WTC11 (cell line): ENCODE measurements at regions not wholly inside any gene's neighbourhood (a gene's known extent, or its start where the extent isn't known, plus 50 kb on each side); places are given as distances from the start of the nearest gene placed in this dataset.

Experiments
- ATAC-seq: fragments of 200-7000 bp; cut with Tn5 transposase; 2 replicates; pipeline ENCODE4 v1.10.0; 2021; ENCODE audit warnings: mild to moderate bottlenecking, moderate library complexity
- CTCF ChIA-PET: fragments of 300-600 bp; sonication (Branson Sonifier 250); formaldehyde crosslinking; loops from one replicate; lab custom pipeline; 2021; ENCODE audit warnings: antibody characterized with exemption; lab: Charles Lee
- POLR2A ChIA-PET: fragments of 350-600 bp; sonication (Branson Sonifier 250); formaldehyde crosslinking; loops from one replicate; lab custom pipeline; 2021; ENCODE audit warnings: antibody characterized with exemption; lab: Charles Lee
- DNase-seq: peaks from one replicate; pipeline ENCODE4 v3.0.0; 2021; ENCODE audit warnings: low spot score
- H3K27ac Mint-ChIP-seq: 2 replicates; pipeline ENCODE4 v1.8.0; 2021; ENCODE audit warnings: mixed read lengths
- H3K27me3 Mint-ChIP-seq: 2 replicates; pipeline ENCODE4 v1.8.0; 2021; ENCODE audit warnings: low read depth, mild to moderate bottlenecking, moderate library complexity, mixed read lengths
- H3K36me3 Mint-ChIP-seq: 2 replicates; pipeline ENCODE4 v1.8.0; 2021; ENCODE audit warnings: mixed read lengths
- H3K4me1 Mint-ChIP-seq: 2 replicates; pipeline ENCODE4 v1.8.0; 2022; ENCODE audit warnings: mixed read lengths
- H3K4me3 Mint-ChIP-seq: 2 replicates; pipeline ENCODE4 v1.8.0; 2021; ENCODE audit warnings: mild to moderate bottlenecking, moderate library complexity, mixed read lengths
- H3K9me3 Mint-ChIP-seq: 2 replicates; pipeline ENCODE4 v1.8.0; 2021; ENCODE audit warnings: mixed read lengths
- ATF3 ChIP-seq: sonication (generic); formaldehyde crosslinking; conservative IDR thresholded peaks from 2 replicates; pipeline ENCODE4 v1.8.1; 2022; ENCODE audit warnings: mild to moderate bottlenecking, missing genetic modification reagents
- E2F4 ChIP-seq: sonication (generic); formaldehyde crosslinking; IDR thresholded peaks from 2 replicates; pipeline ENCODE4 v1.8.1; 2022; ENCODE audit warnings: low read depth, mild to moderate bottlenecking, moderate library complexity, missing genetic modification reagents, borderline replicate concordance
- ERG ChIP-seq: fragments of 250-450 bp; sonication (Bioruptor Pico); IDR thresholded peaks from 2 replicates; pipeline ENCODE4 v1.8.0; 2021; ENCODE audit warnings: mild to moderate bottlenecking
- FOXP4 ChIP-seq: sonication (generic); formaldehyde crosslinking; IDR thresholded peaks from 2 replicates; pipeline ENCODE4 v1.8.0; 2022; ENCODE audit warnings: mild to moderate bottlenecking, missing genetic modification reagents
- IRF1 ChIP-seq: sonication (generic); formaldehyde crosslinking; IDR thresholded peaks from 2 replicates; pipeline ENCODE4 v1.8.0; 2023; ENCODE audit warnings: missing genetic modification reagents
- JAZF1 ChIP-seq: fragments of 250-450 bp; sonication (Bioruptor Pico); IDR thresholded peaks from 2 replicates; pipeline ENCODE4 v1.9.0; 2021; ENCODE audit warnings: moderate library complexity, mild to moderate bottlenecking, inconsistent platforms
- KAT7 ChIP-seq: sonication (generic); formaldehyde crosslinking; IDR thresholded peaks from 2 replicates; pipeline ENCODE4 v1.8.1; 2023; ENCODE audit warnings: missing genetic modification reagents, mild to moderate bottlenecking, borderline replicate concordance
- MLX ChIP-seq: sonication (generic); formaldehyde crosslinking; IDR thresholded peaks from 2 replicates; pipeline ENCODE4 v1.8.1; 2023; ENCODE audit warnings: mild to moderate bottlenecking, missing genetic modification reagents, moderate library complexity
- NFYB ChIP-seq: sonication (generic); formaldehyde crosslinking; conservative IDR thresholded peaks from 2 replicates; pipeline ENCODE4 v1.8.0; 2022; ENCODE audit warnings: low read depth, missing genetic modification reagents
- NR1H2 ChIP-seq: sonication (generic); formaldehyde crosslinking; IDR thresholded peaks from 2 replicates; pipeline ENCODE4 v1.9.0; 2021; ENCODE audit warnings: mild to moderate bottlenecking, moderate library complexity, missing genetic modification reagents
- PRDM15 ChIP-seq: sonication (generic); formaldehyde crosslinking; IDR thresholded peaks from 2 replicates; pipeline ENCODE4 v1.8.0; 2022; ENCODE audit warnings: missing genetic modification reagents
- PRRX2 ChIP-seq: fragments of 250-450 bp; sonication (Bioruptor Pico); IDR thresholded peaks from 2 replicates; pipeline ENCODE4 v1.8.0; 2021; ENCODE audit warnings: mild to moderate bottlenecking
- RELA ChIP-seq: sonication (generic); formaldehyde crosslinking; IDR thresholded peaks from 2 replicates; pipeline ENCODE4 v1.8.1; 2022; ENCODE audit warnings: missing genetic modification reagents, mild to moderate bottlenecking, borderline replicate concordance
- SOX15 ChIP-seq: fragments of 250-450 bp; sonication (Bioruptor Pico); IDR thresholded peaks from 2 replicates; pipeline ENCODE4 v1.9.0; 2021; ENCODE audit warnings: mild to moderate bottlenecking
- TEAD1 ChIP-seq: sonication (generic); formaldehyde crosslinking; IDR thresholded peaks from 2 replicates; pipeline ENCODE4 v1.8.0; 2022; ENCODE audit warnings: mild to moderate bottlenecking, missing genetic modification reagents
- ZNF138 ChIP-seq: sonication (generic); formaldehyde crosslinking; conservative IDR thresholded peaks from 2 replicates; pipeline ENCODE4 v1.8.1; 2022; ENCODE audit warnings: mild to moderate bottlenecking, moderate library complexity, missing genetic modification reagents
- ZNF219 ChIP-seq: sonication (generic); formaldehyde crosslinking; IDR thresholded peaks from 2 replicates; pipeline ENCODE4 v1.8.0; 2023; ENCODE audit warnings: missing genetic modification reagents, mild to moderate bottlenecking, borderline replicate concordance
- ZNF512 ChIP-seq: sonication (generic); formaldehyde crosslinking; IDR thresholded peaks from 2 replicates; pipeline ENCODE4 v1.8.1; 2022; ENCODE audit warnings: missing genetic modification reagents, borderline replicate concordance
- ZNF532 ChIP-seq: fragments of 250-450 bp; sonication (Bioruptor Pico); IDR thresholded peaks from 2 replicates; pipeline ENCODE4 v1.9.0; 2021; ENCODE audit warnings: mild to moderate bottlenecking, borderline replicate concordance

GRCh38 chr6:140827593-140827992 lies 1305.1 kb upstream of the GJE1 start:
- POLR2A ChIA-PET, result no interaction called here
- ATAC-seq, result no peak
- no peak overlapping the region for H3K4me3 Mint-ChIP-seq
- no peak for DNase-seq
- H3K27ac Mint-ChIP-seq, result no peak overlapping the region
- H3K9me3 Mint-ChIP-seq, result no peaks in the 10 kb centered on the region
- CTCF ChIA-PET, result no interaction called here
- H3K36me3 Mint-ChIP-seq, result no peaks in the 10 kb centered on the region
- H3K4me1 Mint-ChIP-seq, result no peaks in the 10 kb centered on the region
- H3K27me3 Mint-ChIP-seq, result no peaks in the 10 kb centered on the region
- TF ChIP-seq ZNF512 (CRISPR knock-in tag), result no peak
- TF ChIP-seq RELA (CRISPR knock-in tag), result no peak

- Mint-ChIP-seq H3K36me3 (no peaks in the 10 kb centered on the region), H3K4me3 (no peak overlapping the region), H3K27ac (no peak overlapping the region), H3K27me3 (no peaks in the 10 kb centered on the region), H3K9me3 (no peaks in the 10 kb centered on the region), H3K4me1 (no peaks in the 10 kb centered on the region)
- ATAC-seq, result no peak
- ChIA-PET POLR2A (no interaction called here), CTCF (no interaction called here)
- DNase-seq, result no peak
- TF ChIP-seq KAT7 (CRISPR knock-in tag), result no peak
- TF ChIP-seq ZNF219 (CRISPR knock-in tag), result no peak
- TF ChIP-seq ZNF138, result no peak
- no peak for TF ChIP-seq ATF3 (CRISPR knock-in tag)
- no peak for TF ChIP-seq TEAD1 (CRISPR knock-in tag)
- no peak for TF ChIP-seq IRF1 (CRISPR knock-in tag)
- TF ChIP-seq JAZF1 (CRISPR knock-in tag), result no peak
- TF ChIP-seq ZNF532 (CRISPR knock-in tag), result no peak
- no peak for TF ChIP-seq SOX15
- TF ChIP-seq PRRX2 (CRISPR knock-in tag), result no peak
- TF ChIP-seq ERG (CRISPR knock-in tag), result no peak
- no peak for TF ChIP-seq NR1H2 (CRISPR knock-in tag)
- no peak for TF ChIP-seq PRDM15 (CRISPR knock-in tag)
- TF ChIP-seq NFYB, result no peak
- no peak for TF ChIP-seq FOXP4
- no peak for TF ChIP-seq E2F4
- TF ChIP-seq MLX (CRISPR knock-in tag), result no peak
Measured at GRCh38 chr6:140825731-140826130, 1307.0 kb upstream of the GJE1 start.
